ENCODE measurements at regions not wholly inside any gene's neighbourhood (a gene's known extent, or its start where the extent isn't known, plus 50 kb on each side); places are given as distances from the start of the nearest gene placed in this dataset.

DNA sequence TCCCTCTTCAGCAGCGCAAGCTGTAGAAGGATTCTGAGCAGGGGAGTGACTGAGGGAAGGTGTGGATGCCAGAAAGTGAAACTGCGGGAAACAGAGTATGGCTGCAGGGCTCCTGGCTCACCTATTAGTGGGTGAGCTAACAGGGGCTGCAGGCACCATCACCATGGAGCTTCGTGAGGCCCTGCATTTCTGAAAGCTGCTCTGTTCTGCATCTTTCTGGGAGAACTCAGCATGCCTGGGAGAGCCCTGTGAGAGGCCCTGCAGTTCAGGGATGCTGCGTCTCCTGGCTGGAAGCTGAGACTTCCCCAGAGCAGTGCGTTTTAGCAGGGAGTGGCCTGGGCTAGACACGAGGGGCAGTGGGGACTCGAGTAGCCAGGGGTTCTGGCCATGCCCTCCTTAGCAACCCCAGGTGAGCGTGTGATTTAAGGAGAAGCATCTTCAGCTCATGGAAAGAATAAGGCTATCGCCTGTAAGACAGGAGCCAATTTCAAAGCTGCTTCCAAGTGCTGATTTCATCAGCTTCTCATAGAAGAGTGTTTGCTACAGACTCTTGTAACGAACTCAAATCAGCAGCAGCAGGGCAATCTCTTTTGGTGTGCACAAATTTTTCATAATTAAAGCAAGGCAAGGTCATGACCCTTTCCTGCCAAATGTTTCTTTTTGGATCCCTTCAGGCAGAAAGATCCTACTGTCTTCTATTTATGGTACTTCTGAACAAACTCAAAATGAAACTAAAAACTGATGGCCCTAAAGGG lies 293.6 kb upstream of the ZNF32 start:
- H3K9ac ChIP-seq (ENCODE audit: low read length), result no peak overlapping the region
- no peak overlapping the region for H3K4me3 ChIP-seq (ENCODE audit: low read length)
- H3K9me3 ChIP-seq (ENCODE audit: control insufficient read depth, low read length), result no peaks in the 10 kb centered on the region
- peaks cover 4% of the 10 kb centered on the region for H3K4me1 ChIP-seq (ENCODE audit: control insufficient read depth, insufficient read depth, low read length)
- H3K36me3 ChIP-seq (ENCODE audit: control insufficient read depth, insufficient read depth, low read length, severe bottlenecking), result no peaks in the 10 kb centered on the region
- no peak for DNase-seq (ENCODE audit: low read depth)
- H3K27me3 ChIP-seq (replicated peaks; ENCODE audit: control insufficient read depth, insufficient read depth, low read length), result no peaks in the 10 kb centered on the region

DNA sequence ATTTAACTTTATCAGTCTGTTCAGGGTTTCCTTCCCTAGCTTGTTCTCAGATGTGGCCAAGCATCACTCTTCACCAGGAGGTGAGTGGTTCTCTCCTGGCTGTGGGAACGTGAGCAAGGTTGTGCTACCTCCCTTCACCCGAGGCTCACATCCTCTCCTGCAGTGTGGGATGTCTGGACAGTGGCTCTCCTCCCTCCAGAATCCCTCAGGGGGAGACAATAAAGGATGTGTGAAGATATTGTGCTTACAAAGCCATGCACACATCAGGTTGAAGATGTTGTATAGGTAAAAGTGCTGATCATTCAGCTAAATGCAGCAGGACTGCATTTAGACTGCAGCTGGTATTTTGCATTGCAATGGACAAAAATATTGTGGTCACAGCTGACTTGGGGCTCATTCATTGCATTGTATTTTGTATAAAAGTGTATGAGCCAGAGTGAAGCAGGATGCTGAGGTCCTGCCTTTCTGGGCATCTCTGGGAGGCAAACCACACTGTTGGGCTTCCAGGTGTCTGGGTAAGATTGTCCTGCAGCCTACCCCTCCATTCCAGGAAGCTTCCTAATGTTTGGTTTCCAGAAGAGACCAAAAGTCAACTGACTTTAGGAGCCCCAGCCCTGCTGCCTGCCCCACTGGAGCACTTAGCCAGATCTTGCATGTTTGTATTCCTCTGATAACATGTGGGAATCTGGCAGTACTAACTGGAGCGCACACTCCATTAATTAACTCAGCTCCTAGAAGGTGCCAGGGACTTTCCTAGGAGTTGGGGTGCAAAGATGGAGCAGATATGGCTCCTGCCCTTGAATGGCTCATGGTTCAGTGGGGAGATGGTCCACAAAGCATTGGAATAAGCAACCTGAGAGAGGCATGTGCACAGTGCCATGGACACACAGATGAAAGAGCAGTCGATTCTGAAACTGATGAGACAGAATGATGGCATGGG lies 292.5 kb upstream of the ZNF32 start:
- Histone ChIP-seq H3K9me3 (ENCODE audit: control insufficient read depth, low read length) (no peaks in the 10 kb centered on the region), H3K4me1 (ENCODE audit: control insufficient read depth, insufficient read depth, low read length) (peaks cover 4% of the 10 kb centered on the region), H3K36me3 (ENCODE audit: control insufficient read depth, insufficient read depth, low read length, severe bottlenecking) (no peaks in the 10 kb centered on the region), H3K27me3 (replicated peaks; ENCODE audit: control insufficient read depth, insufficient read depth, low read length) (no peaks in the 10 kb centered on the region), H3K9ac (ENCODE audit: low read length) (no peak overlapping the region), H3K4me3 (ENCODE audit: low read length) (no peak overlapping the region)
- DNase-seq (ENCODE audit: low read depth), result no peak

DNA sequence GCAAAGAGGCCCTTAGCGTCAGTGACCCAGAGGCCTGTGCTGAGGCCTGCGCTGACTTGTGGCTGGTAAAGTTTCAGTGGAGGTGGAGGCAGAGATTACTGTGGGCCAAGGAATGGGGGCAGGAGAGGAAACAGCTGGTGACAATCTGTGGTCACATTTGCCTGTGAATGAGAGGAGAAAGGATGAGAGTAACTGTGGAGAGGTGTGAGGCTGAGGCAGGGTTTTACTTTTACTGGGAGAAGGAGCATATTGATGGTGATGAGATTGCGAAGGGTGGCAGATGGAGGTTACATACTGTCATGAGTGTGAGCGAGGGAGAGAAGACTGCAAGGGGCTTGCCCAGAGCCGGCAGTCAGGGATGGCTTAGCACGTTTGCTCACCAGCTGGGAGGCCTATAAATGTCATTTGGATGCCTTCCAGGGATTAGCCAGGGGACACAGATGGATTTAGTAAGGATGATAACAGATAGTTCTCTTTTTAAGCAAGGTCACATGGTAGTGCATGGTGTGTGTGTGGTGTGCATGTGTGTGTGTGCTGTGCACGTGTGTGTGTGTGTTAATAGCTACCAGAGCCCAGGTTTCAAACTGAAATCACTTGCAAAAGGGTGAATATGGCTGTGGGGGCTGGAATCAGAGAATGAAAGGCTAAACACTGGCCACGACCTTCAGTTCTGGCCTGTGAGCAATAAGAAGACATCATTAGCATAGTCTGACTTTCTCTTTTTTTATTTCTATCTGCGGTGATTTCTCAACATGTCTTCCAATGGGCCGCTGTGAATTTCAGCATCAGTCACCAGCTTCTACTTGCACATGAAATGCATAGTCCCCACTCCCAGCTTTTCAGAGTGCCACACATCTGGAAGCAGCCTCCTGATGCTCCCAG lies 291.5 kb upstream of the ZNF32 start:
- Histone ChIP-seq H3K36me3 (ENCODE audit: control insufficient read depth, insufficient read depth, low read length, severe bottlenecking) (no peaks in the 10 kb centered on the region), H3K27me3 (replicated peaks; ENCODE audit: control insufficient read depth, insufficient read depth, low read length) (no peaks in the 10 kb centered on the region), H3K9me3 (ENCODE audit: control insufficient read depth, low read length) (no peaks in the 10 kb centered on the region), H3K4me1 (ENCODE audit: control insufficient read depth, insufficient read depth, low read length) (peaks cover 4% of the 10 kb centered on the region), H3K4me3 (ENCODE audit: low read length) (no peak overlapping the region), H3K9ac (ENCODE audit: low read length) (no peak overlapping the region)
- DNase-seq (ENCODE audit: low read depth), result peak; percentile 28

DNA sequence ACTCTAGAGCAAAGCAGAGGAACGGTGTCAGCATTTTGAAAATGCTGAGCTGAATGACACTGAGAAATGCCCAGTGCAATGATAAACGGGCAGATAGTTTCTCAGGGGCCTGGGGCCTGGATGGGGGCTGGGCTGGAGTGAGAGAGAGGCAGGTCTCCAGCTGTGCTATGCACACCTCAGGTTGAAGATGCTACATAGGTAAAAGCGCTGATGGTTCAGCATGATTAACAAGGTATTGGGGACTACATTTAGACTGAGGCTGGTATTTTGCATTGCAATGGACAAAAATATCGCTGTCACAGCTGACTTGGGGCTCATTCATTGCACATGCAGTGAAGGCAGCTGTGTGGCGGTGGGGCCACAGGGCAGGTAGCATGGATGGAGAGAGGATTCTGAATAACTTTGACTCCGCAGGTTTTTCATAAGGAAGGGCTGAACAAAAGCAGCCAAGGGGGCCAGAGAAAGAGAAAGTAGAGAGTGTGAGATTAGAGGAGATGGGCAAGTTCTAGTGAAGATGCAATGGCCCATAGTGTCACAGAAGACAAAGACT lies 290.8 kb upstream of the ZNF32 start:
- Histone ChIP-seq H3K4me3 (ENCODE audit: low read length) (no peak overlapping the region), H3K27me3 (replicated peaks; ENCODE audit: control insufficient read depth, insufficient read depth, low read length) (no peaks in the 10 kb centered on the region), H3K9me3 (ENCODE audit: control insufficient read depth, low read length) (peaks cover 7% of the 10 kb centered on the region), H3K36me3 (ENCODE audit: control insufficient read depth, insufficient read depth, low read length, severe bottlenecking) (no peaks in the 10 kb centered on the region), H3K9ac (ENCODE audit: low read length) (no peak overlapping the region), H3K4me1 (ENCODE audit: control insufficient read depth, insufficient read depth, low read length) (peaks cover 4% of the 10 kb centered on the region)
- no peak for DNase-seq (ENCODE audit: low read depth)

DNA sequence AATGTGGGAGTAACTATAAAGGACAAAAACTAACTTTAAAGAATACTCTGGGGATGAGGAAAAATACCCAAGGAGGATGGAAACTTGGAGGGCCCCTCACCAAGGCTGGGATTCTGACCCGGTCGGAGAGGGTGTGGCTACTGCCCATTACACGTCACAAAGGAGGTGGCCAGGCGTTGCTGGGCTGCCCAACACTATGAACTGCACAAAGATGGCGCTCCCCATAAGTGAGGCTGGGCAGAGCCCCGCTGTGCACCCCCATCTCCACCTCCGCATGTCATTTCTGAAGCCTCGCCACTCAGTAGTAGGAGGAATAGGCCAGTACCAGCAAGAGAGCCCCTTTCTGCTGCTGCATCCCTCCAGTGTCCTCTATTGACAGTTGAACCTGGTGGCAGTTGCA lies 290.1 kb upstream of the ZNF32 start:
- Histone ChIP-seq H3K9ac (ENCODE audit: low read length) (no peak overlapping the region), H3K27me3 (replicated peaks; ENCODE audit: control insufficient read depth, insufficient read depth, low read length) (no peaks in the 10 kb centered on the region), H3K4me3 (ENCODE audit: low read length) (no peak overlapping the region), H3K9me3 (ENCODE audit: control insufficient read depth, low read length) (peaks cover 8% of the 10 kb centered on the region), H3K4me1 (ENCODE audit: control insufficient read depth, insufficient read depth, low read length) (peaks cover 4% of the 10 kb centered on the region), H3K36me3 (ENCODE audit: control insufficient read depth, insufficient read depth, low read length, severe bottlenecking) (no peaks in the 10 kb centered on the region)
- no peak for DNase-seq (ENCODE audit: low read depth)

DNA sequence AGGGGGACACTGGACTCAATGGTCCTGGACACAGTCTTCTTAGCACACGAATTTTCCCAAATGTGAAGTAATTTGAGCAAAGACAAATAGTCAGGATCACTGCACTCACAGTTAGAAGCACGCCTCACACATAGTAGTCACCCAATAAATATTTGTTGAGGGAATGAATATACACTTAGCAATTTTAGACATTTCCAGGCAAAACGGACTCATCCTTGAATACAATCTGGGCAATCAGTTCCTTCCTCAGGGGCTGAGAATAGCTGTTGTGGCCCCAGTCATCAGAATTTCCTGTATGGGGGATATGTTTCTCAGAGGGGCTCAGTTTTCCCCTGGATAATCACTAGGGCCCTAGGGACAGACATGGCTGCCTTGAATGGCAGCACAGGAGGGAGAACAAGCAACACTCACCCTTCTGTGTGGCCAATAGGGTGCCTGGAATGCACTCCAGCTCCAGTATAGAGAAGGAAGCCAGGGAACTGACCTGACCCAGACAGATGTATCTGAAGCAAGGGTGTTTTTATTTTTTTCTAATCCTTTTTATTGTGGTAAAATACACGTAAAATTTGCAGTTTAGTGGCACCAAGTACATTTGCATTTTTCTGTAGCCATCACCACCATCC lies 282.7 kb upstream of the ZNF32 start:
- peaks cover 12% of the 10 kb centered on the region for H3K4me1 ChIP-seq (ENCODE audit: control insufficient read depth, insufficient read depth, low read length)
- H3K36me3 ChIP-seq (ENCODE audit: control insufficient read depth, insufficient read depth, low read length, severe bottlenecking), result no peaks in the 10 kb centered on the region
- H3K27me3 ChIP-seq (replicated peaks; ENCODE audit: control insufficient read depth, insufficient read depth, low read length), result peaks cover 7% of the 10 kb centered on the region
- H3K9me3 ChIP-seq (ENCODE audit: control insufficient read depth, low read length), result peaks cover 8% of the 10 kb centered on the region
- H3K4me3 ChIP-seq (ENCODE audit: low read length), result peak overlapping the region; percentile 14
- H3K9ac ChIP-seq (ENCODE audit: low read length), result no peak overlapping the region
- peak; percentile 61 for DNase-seq (ENCODE audit: low read depth)

DNA sequence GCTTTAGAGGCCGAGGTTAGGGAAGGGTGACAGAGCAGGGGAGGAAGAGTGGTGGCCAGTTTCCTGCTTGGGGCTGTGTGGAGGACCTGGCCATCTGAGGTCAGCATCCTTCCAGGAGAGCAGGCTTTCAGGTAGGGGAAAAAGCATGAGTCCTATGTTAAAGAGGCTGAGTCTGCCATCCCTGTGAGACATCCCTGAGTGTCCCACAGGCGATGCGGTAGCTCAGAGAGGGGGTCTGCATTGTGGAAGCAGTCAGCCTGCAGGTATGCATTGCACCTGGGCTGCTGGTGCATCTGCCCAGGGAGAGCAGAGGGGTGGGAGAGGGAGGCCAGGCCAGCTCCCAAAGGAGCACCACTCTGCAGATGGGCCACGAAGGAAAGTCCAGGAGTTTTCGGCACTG lies 282.1 kb upstream of the ZNF32 start:
- Histone ChIP-seq H3K9me3 (ENCODE audit: control insufficient read depth, low read length) (peaks cover 8% of the 10 kb centered on the region), H3K9ac (ENCODE audit: low read length) (no peak overlapping the region), H3K4me1 (ENCODE audit: control insufficient read depth, insufficient read depth, low read length) (peaks cover 12% of the 10 kb centered on the region), H3K27me3 (replicated peaks; ENCODE audit: control insufficient read depth, insufficient read depth, low read length) (peaks cover 7% of the 10 kb centered on the region), H3K36me3 (ENCODE audit: control insufficient read depth, insufficient read depth, low read length, severe bottlenecking) (no peaks in the 10 kb centered on the region), H3K4me3 (ENCODE audit: low read length) (no peak overlapping the region)
- DNase-seq (ENCODE audit: low read depth), result no peak

DNA sequence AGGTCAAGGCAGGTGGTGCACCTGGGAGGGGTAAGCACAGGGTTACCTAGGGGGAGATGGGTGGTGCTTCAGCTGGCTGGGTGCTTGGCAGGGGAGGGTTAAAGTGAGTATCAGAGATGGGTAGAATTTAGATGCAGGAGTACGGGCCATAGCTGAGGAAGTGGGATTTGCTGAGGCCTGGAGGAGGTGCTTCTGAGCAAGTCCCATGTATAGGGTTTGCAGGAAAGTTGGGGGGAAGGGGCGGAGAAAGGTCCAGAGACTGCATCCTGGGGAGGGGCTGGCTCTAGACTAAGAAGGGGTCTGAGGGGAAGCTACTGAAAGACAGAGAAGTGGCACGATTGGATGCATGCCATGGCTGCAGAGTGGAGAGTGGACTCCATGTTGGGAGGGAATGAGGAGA lies 281.6 kb upstream of the ZNF32 start:
- DNase-seq (ENCODE audit: low read depth), result no peak
- peaks cover 8% of the 10 kb centered on the region for H3K9me3 ChIP-seq (ENCODE audit: control insufficient read depth, low read length)

DNA sequence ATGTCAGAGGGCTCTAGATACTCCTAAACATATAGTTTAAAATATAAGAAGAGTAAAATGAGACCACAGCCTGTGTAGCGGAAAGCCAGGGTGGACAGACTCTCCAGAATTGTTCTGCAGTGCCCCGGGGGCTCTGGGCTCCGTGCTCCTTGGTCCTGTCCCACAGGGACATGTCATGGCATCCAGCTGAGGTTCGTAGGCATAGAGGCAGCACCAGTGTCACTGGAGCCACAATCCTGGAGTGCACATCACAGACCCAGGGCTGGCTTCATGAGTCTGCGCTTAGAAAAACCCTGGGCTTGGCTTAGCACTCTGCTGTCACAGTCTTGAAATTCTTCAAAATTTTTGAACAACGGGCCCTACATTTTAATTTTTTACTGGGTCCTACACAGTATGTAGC lies 280.4 kb upstream of the ZNF32 start:
- no peak overlapping the region for H3K9ac ChIP-seq (ENCODE audit: low read length)
- no peaks in the 10 kb centered on the region for H3K9me3 ChIP-seq (ENCODE audit: control insufficient read depth, low read length)
- H3K4me1 ChIP-seq (ENCODE audit: control insufficient read depth, insufficient read depth, low read length), result peaks cover 12% of the 10 kb centered on the region
- H3K36me3 ChIP-seq (ENCODE audit: control insufficient read depth, insufficient read depth, low read length, severe bottlenecking), result no peaks in the 10 kb centered on the region
- peaks cover 7% of the 10 kb centered on the region for H3K27me3 ChIP-seq (replicated peaks; ENCODE audit: control insufficient read depth, insufficient read depth, low read length)
- no peak overlapping the region for H3K4me3 ChIP-seq (ENCODE audit: low read length)
- DNase-seq (ENCODE audit: low read depth), result no peak

More for the DNA sequence above, 281.6 kb upstream of the ZNF32 start:
- Histone ChIP-seq H3K4me1 (ENCODE audit: control insufficient read depth, insufficient read depth, low read length) (peaks cover 12% of the 10 kb centered on the region), H3K36me3 (ENCODE audit: control insufficient read depth, insufficient read depth, low read length, severe bottlenecking) (no peaks in the 10 kb centered on the region), H3K4me3 (ENCODE audit: low read length) (no peak overlapping the region), H3K9ac (ENCODE audit: low read length) (no peak overlapping the region), H3K27me3 (replicated peaks; ENCODE audit: control insufficient read depth, insufficient read depth, low read length) (peaks cover 7% of the 10 kb centered on the region)

DNA sequence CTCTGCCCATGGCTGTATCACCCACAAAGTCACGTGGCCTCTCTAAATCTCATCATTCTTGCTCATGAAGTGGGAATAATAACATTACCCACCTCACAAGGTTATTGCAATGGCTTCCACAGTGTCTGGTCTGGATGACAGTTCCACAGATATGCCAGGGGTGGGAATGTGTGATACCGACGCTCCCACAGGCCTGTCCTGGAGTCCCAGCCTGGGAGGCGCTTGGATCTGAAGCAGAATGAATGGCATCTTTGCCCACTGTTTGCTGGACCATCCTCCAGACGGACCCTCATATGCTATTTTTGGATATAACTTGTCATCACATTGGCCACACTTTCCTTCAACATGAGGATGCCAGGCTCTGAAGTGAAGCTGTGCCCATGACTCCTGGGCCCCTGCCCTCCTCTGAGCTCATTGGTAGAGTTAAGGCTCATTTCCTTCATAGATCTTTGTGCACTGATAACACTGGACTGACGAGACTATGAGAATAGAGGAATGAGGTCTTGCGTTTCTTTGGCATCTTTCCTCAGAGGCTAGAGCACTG lies 279.8 kb upstream of the ZNF32 start:
- H3K36me3 ChIP-seq (ENCODE audit: control insufficient read depth, insufficient read depth, low read length, severe bottlenecking), result no peaks in the 10 kb centered on the region
- no peak overlapping the region for H3K4me3 ChIP-seq (ENCODE audit: low read length)
- peaks cover 7% of the 10 kb centered on the region for H3K27me3 ChIP-seq (replicated peaks; ENCODE audit: control insufficient read depth, insufficient read depth, low read length)
- DNase-seq (ENCODE audit: low read depth), result no peak
- no peaks in the 10 kb centered on the region for H3K9me3 ChIP-seq (ENCODE audit: control insufficient read depth, low read length)
- peaks cover 12% of the 10 kb centered on the region for H3K4me1 ChIP-seq (ENCODE audit: control insufficient read depth, insufficient read depth, low read length)
- no peak overlapping the region for H3K9ac ChIP-seq (ENCODE audit: low read length)

Data from adipocyte (in vitro differentiated cells).